ENCODE measurements at regions not wholly inside any gene's neighbourhood (a gene's known extent, or its start where the extent isn't known, plus 50 kb on each side); places are given as distances from the start of the nearest gene placed in this dataset.

GRCh38 chr5:129844764-129845163 lies 59.5 kb upstream of the CHSY3 start:
- TF ChIP-seq REST (IDR thresholded peaks at IDR 0.05; ENCODE audit: insufficient replicate concordance, low read depth) = no peak
- TF ChIP-seq, protein P1, sequence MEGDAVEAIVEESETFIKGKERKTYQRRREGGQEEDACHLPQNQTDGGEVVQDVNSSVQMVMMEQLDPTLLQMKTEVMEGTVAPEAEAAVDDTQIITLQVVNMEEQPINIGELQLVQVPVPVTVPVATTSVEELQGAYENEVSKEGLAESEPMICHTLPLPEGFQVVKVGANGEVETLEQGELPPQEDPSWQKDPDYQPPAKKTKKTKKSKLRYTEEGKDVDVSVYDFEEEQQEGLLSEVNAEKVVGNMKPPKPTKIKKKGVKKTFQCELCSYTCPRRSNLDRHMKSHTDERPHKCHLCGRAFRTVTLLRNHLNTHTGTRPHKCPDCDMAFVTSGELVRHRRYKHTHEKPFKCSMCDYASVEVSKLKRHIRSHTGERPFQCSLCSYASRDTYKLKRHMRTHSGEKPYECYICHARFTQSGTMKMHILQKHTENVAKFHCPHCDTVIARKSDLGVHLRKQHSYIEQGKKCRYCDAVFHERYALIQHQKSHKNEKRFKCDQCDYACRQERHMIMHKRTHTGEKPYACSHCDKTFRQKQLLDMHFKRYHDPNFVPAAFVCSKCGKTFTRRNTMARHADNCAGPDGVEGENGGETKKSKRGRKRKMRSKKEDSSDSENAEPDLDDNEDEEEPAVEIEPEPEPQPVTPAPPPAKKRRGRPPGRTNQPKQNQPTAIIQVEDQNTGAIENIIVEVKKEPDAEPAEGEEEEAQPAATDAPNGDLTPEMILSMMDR (IDR thresholded peaks at IDR 0.05; ENCODE audit: insufficient read depth, low read length) = no peak
- TF ChIP-seq GABPA (IDR thresholded peaks at IDR 0.05; ENCODE audit: low read depth) = no peak
